HEK293 (cell line): ENCODE measurements at regions not wholly inside any gene's neighbourhood (a gene's known extent, or its start where the extent isn't known, plus 50 kb on each side); places are given as distances from the start of the nearest gene placed in this dataset.

Experiments used
- CTCF ChIA-PET: fragments of 350-600 bp; formaldehyde crosslinking; extraction: SDS; loops from one replicate; lab custom pipeline; 2021; ENCODE audit warnings: antibody characterized with exemption; lab: Yijun Ruan, JAX
- POLR2A ChIA-PET: fragments of 300-600 bp; formaldehyde crosslinking; extraction: SDS; loops from one replicate; lab custom pipeline; 2020; ENCODE audit warnings: antibody characterized with exemption, inconsistent platforms; lab: Yijun Ruan, JAX
- H3K27ac ChIP-seq: fragments of 200-500 bp; sonication (Bioruptor generic); 2 replicates; pipeline ENCODE4 v1.5.1; 2014; ENCODE audit warnings: low read depth, low read length, control low read depth, inconsistent platforms; ENCODE audit errors: extremely low read depth
- H3K36me3 ChIP-seq, 2 experiments: fragments of 200-500 bp in 1 of 2; sonication (Bioruptor generic) in 1 of 2; 1 replicate in 1 of 2; 2 replicates in 1 of 2; pipeline ENCODE4 v1.5.1; 2014 to 2017; ENCODE audit warnings: inconsistent platforms in 2 of 2, low read length in 2 of 2; ENCODE audit not compliant: control insufficient read depth in 2 of 2, insufficient read depth in 1 of 2
- H3K4me1 ChIP-seq: fragments of 200-500 bp; sonication (Bioruptor generic); 2 replicates; pipeline ENCODE4 v1.5.1; 2014; ENCODE audit warnings: mild to moderate bottlenecking, low read length, inconsistent platforms; ENCODE audit not compliant: control insufficient read depth, insufficient read depth
- H3K4me3 ChIP-seq: 2 replicates; pipeline ENCODE4 v1.5.1; 2011; ENCODE audit warnings: low read depth, mild to moderate bottlenecking, control low read depth, low read length, moderate library complexity
- H3K9me3 ChIP-seq: fragments of 200-500 bp; sonication (Bioruptor generic); 2 replicates; pipeline ENCODE4 v1.5.1; 2014; ENCODE audit warnings: low read depth, low read length, inconsistent platforms; ENCODE audit not compliant: control insufficient read depth, insufficient read depth
- EGR2 ChIP-seq: fragments of 450-650 bp; formaldehyde crosslinking; IDR thresholded peaks from 2 replicates; pipeline ENCODE4 v1.5.1; 2016; ENCODE audit warnings: low read depth, missing biosample characterization, missing genetic modification characterization
- MZF1 ChIP-seq: fragments of 450-650 bp; formaldehyde crosslinking; IDR thresholded peaks from 2 replicates; pipeline ENCODE4 v1.5.1; 2017; ENCODE audit warnings: missing biosample characterization, missing genetic modification characterization, borderline replicate concordance
- PRDM10 ChIP-seq: fragments of 450-650 bp; formaldehyde crosslinking; IDR thresholded peaks from 2 replicates; pipeline ENCODE4 v1.5.1; 2016; ENCODE audit warnings: missing biosample characterization, missing genetic modification characterization
- RBAK ChIP-seq: fragments of 450-650 bp; formaldehyde crosslinking; IDR thresholded peaks from 2 replicates; pipeline ENCODE4 v1.5.1; 2016; ENCODE audit warnings: missing biosample characterization, missing genetic modification characterization
- TSHZ1 ChIP-seq: fragments of 450-650 bp; formaldehyde crosslinking; IDR thresholded peaks from 2 replicates; pipeline ENCODE4 v1.5.1; 2016; ENCODE audit warnings: missing biosample characterization, missing genetic modification characterization, borderline replicate concordance
- ZBTB26 ChIP-seq: fragments of 450-650 bp; formaldehyde crosslinking; optimal IDR thresholded peaks from 2 replicates; pipeline ENCODE3; 2016; ENCODE audit warnings: missing biosample characterization, mild to moderate bottlenecking, missing genetic modification characterization
- ZBTB48 ChIP-seq: fragments of 450-650 bp; formaldehyde crosslinking; IDR thresholded peaks from 2 replicates; pipeline ENCODE4 v1.5.1; 2016; ENCODE audit warnings: missing biosample characterization, missing genetic modification characterization
- ZNF132 ChIP-seq: fragments of 450-650 bp; formaldehyde crosslinking; IDR thresholded peaks from 2 replicates; pipeline ENCODE4 v1.5.1; 2017; ENCODE audit warnings: missing biosample characterization, missing genetic modification characterization, borderline replicate concordance
- ZNF146 ChIP-seq: fragments of 450-650 bp; formaldehyde crosslinking; IDR thresholded peaks from 2 replicates; pipeline ENCODE4 v1.5.1; 2016; ENCODE audit warnings: missing biosample characterization, missing genetic modification characterization
- ZNF148 ChIP-seq: fragments of 450-650 bp; formaldehyde crosslinking; IDR thresholded peaks from 2 replicates; pipeline ENCODE4 v1.5.0; 2017; ENCODE audit warnings: missing biosample characterization, missing genetic modification characterization, borderline replicate concordance
- ZNF211 ChIP-seq: fragments of 450-650 bp; formaldehyde crosslinking; IDR thresholded peaks from 2 replicates; pipeline ENCODE4 v1.5.1; 2016; ENCODE audit warnings: low read depth, missing biosample characterization, missing genetic modification characterization
- ZNF274 ChIP-seq, 2 experiments: fragments of 200-500 bp in 1 of 2; fragments of 450-650 bp in 1 of 2; sonication (Bioruptor generic) in 1 of 2; formaldehyde crosslinking in 1 of 2; IDR thresholded peaks; 2 replicates each; pipeline versions ENCODE4 v1.5.1 to v1.6.1; 2014 to 2016; ENCODE audit warnings: borderline replicate concordance in 1 of 2, inconsistent platforms in 1 of 2, low read length in 1 of 2, missing biosample characterization in 1 of 2, missing genetic modification characterization in 1 of 2
- ZNF404 ChIP-seq: fragments of 450-650 bp; formaldehyde crosslinking; IDR thresholded peaks from 2 replicates; pipeline ENCODE4 v1.5.1; 2017; ENCODE audit warnings: missing biosample characterization, missing genetic modification characterization
- ZNF423 ChIP-seq: fragments of 450-650 bp; formaldehyde crosslinking; IDR thresholded peaks from 2 replicates; pipeline ENCODE4 v1.5.1; 2016; ENCODE audit warnings: missing biosample characterization, missing genetic modification characterization
- ZNF501 ChIP-seq: fragments of 450-650 bp; formaldehyde crosslinking; IDR thresholded peaks from 2 replicates; pipeline ENCODE4 v1.5.1; 2016; ENCODE audit warnings: missing biosample characterization, missing genetic modification characterization
- ZNF560 ChIP-seq: fragments of 450-650 bp; formaldehyde crosslinking; IDR thresholded peaks from 2 replicates; pipeline ENCODE4 v1.5.1; 2017; ENCODE audit warnings: missing biosample characterization, missing genetic modification characterization, borderline replicate concordance
- ZNF585B ChIP-seq: fragments of 450-650 bp; formaldehyde crosslinking; IDR thresholded peaks from 2 replicates; pipeline ENCODE4 v1.5.1; 2016; ENCODE audit warnings: missing biosample characterization, missing genetic modification characterization
- ZNF600 ChIP-seq: fragments of 450-650 bp; formaldehyde crosslinking; IDR thresholded peaks from 2 replicates; pipeline ENCODE4 v1.5.1; 2016; ENCODE audit warnings: missing biosample characterization, missing genetic modification characterization
- ZNF664 ChIP-seq: fragments of 450-650 bp; formaldehyde crosslinking; IDR thresholded peaks from 2 replicates; pipeline ENCODE4 v1.5.1; 2016; ENCODE audit warnings: missing biosample characterization, missing genetic modification characterization
- ZNF701 ChIP-seq: fragments of 450-650 bp; formaldehyde crosslinking; IDR thresholded peaks from 2 replicates; pipeline ENCODE4 v1.5.1; 2016; ENCODE audit warnings: missing biosample characterization, missing genetic modification characterization
- ZNF776 ChIP-seq: fragments of 450-650 bp; formaldehyde crosslinking; IDR thresholded peaks from 2 replicates; pipeline ENCODE4 v1.5.0; 2017; ENCODE audit warnings: missing biosample characterization, missing genetic modification characterization, borderline replicate concordance
- ZNF837 ChIP-seq: fragments of 450-650 bp; formaldehyde crosslinking; IDR thresholded peaks from 2 replicates; pipeline ENCODE4 v1.5.1; 2016; ENCODE audit warnings: missing biosample characterization, missing genetic modification characterization
- ZSCAN5A ChIP-seq: fragments of 450-650 bp; formaldehyde crosslinking; IDR thresholded peaks from 2 replicates; pipeline ENCODE4 v1.5.1; 2016; ENCODE audit warnings: missing biosample characterization, missing genetic modification characterization
- TF ChIP-seq, protein P1 (sequence below): IDR thresholded peaks from 2 replicates; pipeline ENCODE4 v1.6.1; 2011; ENCODE audit warnings: mild to moderate bottlenecking, low read depth, low read length, borderline replicate concordance

- no peak for TF ChIP-seq TSHZ1
- TF ChIP-seq ZNF211, result no peak
- TF ChIP-seq ZNF664 (tag by site-specific recombination), result no peak
- TF ChIP-seq PRDM10 (tag by site-specific recombination), result no peak
- TF ChIP-seq ZNF501 (tag by site-specific recombination), result no peak
- no peak for TF ChIP-seq ZNF837 (tag by site-specific recombination)
- TF ChIP-seq ZNF146 (tag by site-specific recombination), result no peak
- no peak for TF ChIP-seq ZNF600 (tag by site-specific recombination)
- no peak for TF ChIP-seq EGR2 (tag by site-specific recombination)
- TF ChIP-seq ZBTB48 (tag by site-specific recombination), result no peak
- no peak for TF ChIP-seq ZNF132 (tag by site-specific recombination)
- no peak for TF ChIP-seq ZNF585B
These were observed 244.2 kb upstream of the IRX2 start (continued) for GRCh38 chr5:2995667-2996066.

GRCh38 chr5:2995035-2995434 is 243.6 kb upstream of the IRX2 start:
- ChIA-PET CTCF (no interaction called here), POLR2A (no interaction called here)
- H3K4me1 ChIP-seq, result no peaks in the 10 kb centered on the region
- no peaks in the 10 kb centered on the region for H3K9me3 ChIP-seq
- no peak overlapping the region for H3K27ac ChIP-seq
- H3K4me3 ChIP-seq, result no peak overlapping the region
- no peaks in the 10 kb centered on the region for H3K36me3 ChIP-seq
- TF ChIP-seq ZNF148 (tag by site-specific recombination) (no peak), ZNF560 (tag by site-specific recombination) (no peak), ZNF837 (tag by site-specific recombination) (no peak), ZNF274 (IDR thresholded peaks at IDR 0.05; ENCODE audit: low read length) (no peak), ZNF274 (tag by site-specific recombination; IDR thresholded peaks at IDR 0.05; ENCODE audit: borderline replicate concordance) (no peak), ZNF776 (tag by site-specific recombination) (no peak), RBAK (tag by site-specific recombination) (no peak), MZF1 (tag by site-specific recombination) (no peak), ZNF701 (tag by site-specific recombination) (no peak), ZNF423 (tag by site-specific recombination) (no peak), ZSCAN5A (tag by site-specific recombination) (no peak), ZNF404 (tag by site-specific recombination) (no peak), ZBTB26 (tag by site-specific recombination) (no peak)
- TF ChIP-seq, protein P1, sequence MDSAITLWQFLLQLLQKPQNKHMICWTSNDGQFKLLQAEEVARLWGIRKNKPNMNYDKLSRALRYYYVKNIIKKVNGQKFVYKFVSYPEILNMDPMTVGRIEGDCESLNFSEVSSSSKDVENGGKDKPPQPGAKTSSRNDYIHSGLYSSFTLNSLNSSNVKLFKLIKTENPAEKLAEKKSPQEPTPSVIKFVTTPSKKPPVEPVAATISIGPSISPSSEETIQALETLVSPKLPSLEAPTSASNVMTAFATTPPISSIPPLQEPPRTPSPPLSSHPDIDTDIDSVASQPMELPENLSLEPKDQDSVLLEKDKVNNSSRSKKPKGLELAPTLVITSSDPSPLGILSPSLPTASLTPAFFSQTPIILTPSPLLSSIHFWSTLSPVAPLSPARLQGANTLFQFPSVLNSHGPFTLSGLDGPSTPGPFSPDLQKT, result no peak
